ENCODE measurements at regions not wholly inside any gene's neighbourhood (a gene's known extent, or its start where the extent isn't known, plus 50 kb on each side); places are given as distances from the start of the nearest gene placed in this dataset.

DNA sequence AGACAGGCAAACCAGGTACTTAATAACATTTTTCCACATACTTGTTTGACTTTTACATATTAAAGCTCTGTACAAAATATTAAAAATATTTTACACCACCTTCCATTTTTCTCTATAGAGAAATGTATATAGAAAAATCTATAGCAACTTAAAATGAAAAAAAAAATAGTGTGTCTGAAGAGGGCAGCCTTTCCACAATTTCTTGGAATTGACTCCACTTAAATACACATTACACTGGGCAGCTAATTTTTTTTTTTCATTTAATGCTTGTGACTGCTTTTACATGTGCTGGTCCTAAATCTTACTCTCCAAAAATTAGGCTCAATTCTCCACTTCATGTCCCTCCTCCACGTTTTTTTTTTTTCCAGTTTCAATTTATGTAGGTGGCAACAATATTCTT lies 427.0 kb upstream of the RBMS3 start:
- TF ChIP-seq CTCF (IDR thresholded peaks at IDR 0.05), result no peak
- TF ChIP-seq POLR2AphosphoS5 (IDR thresholded peaks at IDR 0.05), result no peak
